DND-41 (cell line): ENCODE measurements at regions not wholly inside any gene's neighbourhood (a gene's known extent, or its start where the extent isn't known, plus 50 kb on each side); places are given as distances from the start of the nearest gene placed in this dataset.

Source experiments
- EZH2 ChIP-seq: IDR thresholded peaks from 3 replicates; pipeline ENCODE4 v1.6.1; 2012; ENCODE audit warnings: borderline replicate concordance, low read depth, mild to moderate bottlenecking, moderate library complexity, low read length, inconsistent platforms; ENCODE audit not compliant: severe bottlenecking
- TF ChIP-seq, protein P1 (sequence below): IDR thresholded peaks from 2 replicates; pipeline ENCODE4 v1.5.1; 2012; ENCODE audit warnings: borderline replicate concordance, low read length, moderate library complexity, mild to moderate bottlenecking; ENCODE audit not compliant: poor library complexity, severe bottlenecking; ENCODE audit errors: extremely low read depth

DNA sequence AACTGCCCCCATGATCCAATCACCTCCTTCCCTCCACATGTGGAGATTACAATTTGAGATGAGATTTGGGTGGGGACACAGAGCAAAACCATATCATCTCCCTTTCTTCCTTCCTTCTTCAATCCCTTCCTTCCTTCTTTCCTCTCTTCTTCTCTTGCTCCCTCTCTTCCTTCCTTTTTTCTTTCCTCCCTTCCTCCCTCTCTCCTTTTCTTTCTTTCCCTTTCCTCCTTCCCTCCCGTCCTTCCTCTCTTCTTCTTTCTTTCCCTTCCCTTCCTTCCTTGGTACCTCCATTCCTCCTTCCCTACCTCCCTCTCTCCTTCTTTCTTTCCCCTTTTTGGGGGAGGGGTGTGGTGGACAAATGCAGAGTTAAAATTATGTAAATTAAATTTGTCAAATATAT is 145.1 kb downstream of the TSHZ3 start:
- TF ChIP-seq, protein P1, sequence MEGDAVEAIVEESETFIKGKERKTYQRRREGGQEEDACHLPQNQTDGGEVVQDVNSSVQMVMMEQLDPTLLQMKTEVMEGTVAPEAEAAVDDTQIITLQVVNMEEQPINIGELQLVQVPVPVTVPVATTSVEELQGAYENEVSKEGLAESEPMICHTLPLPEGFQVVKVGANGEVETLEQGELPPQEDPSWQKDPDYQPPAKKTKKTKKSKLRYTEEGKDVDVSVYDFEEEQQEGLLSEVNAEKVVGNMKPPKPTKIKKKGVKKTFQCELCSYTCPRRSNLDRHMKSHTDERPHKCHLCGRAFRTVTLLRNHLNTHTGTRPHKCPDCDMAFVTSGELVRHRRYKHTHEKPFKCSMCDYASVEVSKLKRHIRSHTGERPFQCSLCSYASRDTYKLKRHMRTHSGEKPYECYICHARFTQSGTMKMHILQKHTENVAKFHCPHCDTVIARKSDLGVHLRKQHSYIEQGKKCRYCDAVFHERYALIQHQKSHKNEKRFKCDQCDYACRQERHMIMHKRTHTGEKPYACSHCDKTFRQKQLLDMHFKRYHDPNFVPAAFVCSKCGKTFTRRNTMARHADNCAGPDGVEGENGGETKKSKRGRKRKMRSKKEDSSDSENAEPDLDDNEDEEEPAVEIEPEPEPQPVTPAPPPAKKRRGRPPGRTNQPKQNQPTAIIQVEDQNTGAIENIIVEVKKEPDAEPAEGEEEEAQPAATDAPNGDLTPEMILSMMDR = no peak
- no peak for TF ChIP-seq EZH2
